ENCODE measurements at regions not wholly inside any gene's neighbourhood (a gene's known extent, or its start where the extent isn't known, plus 50 kb on each side); places are given as distances from the start of the nearest gene placed in this dataset.

- intact Hi-C loops (cut with micrococcal nuclease), result no loop called here
These were observed 344.1 kb upstream of the WWC1 start for GRCh38 chr5:167947306-167947705.

GRCh38 chr5:167948251-167948650, 343.2 kb upstream of the WWC1 start:
- intact Hi-C loops (cut with micrococcal nuclease), result no loop called here

GRCh38 chr5:167949435-167949834, 342.0 kb upstream of the WWC1 start:
- intact Hi-C loops (cut with micrococcal nuclease), result no loop called here

- intact Hi-C loops (cut with micrococcal nuclease), result no loop called here
These were observed 341.2 kb upstream of the WWC1 start for GRCh38 chr5:167950126-167950721.

- intact Hi-C loops (cut with micrococcal nuclease), result no loop called here
These were observed 340.3 kb upstream of the WWC1 start for GRCh38 chr5:167951116-167951515.

- intact Hi-C loops (cut with micrococcal nuclease), result no loop called here
These were observed 339.0 kb upstream of the WWC1 start for GRCh38 chr5:167952278-167952995.

GRCh38 chr5:167953151-167953798, 338.2 kb upstream of the WWC1 start:
- intact Hi-C loops (cut with micrococcal nuclease), result no loop called here

- intact Hi-C loops (cut with micrococcal nuclease), result no loop called here
These were observed 329.7 kb upstream of the WWC1 start for GRCh38 chr5:167961731-167962130.

- intact Hi-C loops (cut with micrococcal nuclease), result no loop called here
These were observed 326.9 kb upstream of the WWC1 start for GRCh38 chr5:167964529-167964928.

GRCh38 chr5:167965710-167966109, 325.7 kb upstream of the WWC1 start:
- intact Hi-C loops (cut with micrococcal nuclease), result no loop called here

GRCh38 chr5:167966979-167967378, 324.5 kb upstream of the WWC1 start:
- intact Hi-C loops (cut with micrococcal nuclease), result no loop called here

- intact Hi-C loops (cut with micrococcal nuclease), result no loop called here
These were observed 323.8 kb upstream of the WWC1 start for GRCh38 chr5:167967494-167968177.

- intact Hi-C loops (cut with micrococcal nuclease), result no loop called here
These were observed 322.6 kb upstream of the WWC1 start for GRCh38 chr5:167968837-167969236.

- intact Hi-C loops (cut with micrococcal nuclease), result no loop called here
These were observed 321.4 kb upstream of the WWC1 start for GRCh38 chr5:167969998-167970397.

- intact Hi-C loops (cut with micrococcal nuclease), result no loop called here
These were observed 319.7 kb upstream of the WWC1 start for GRCh38 chr5:167971706-167972105.

- intact Hi-C loops (cut with micrococcal nuclease), result no loop called here
These were observed 318.3 kb upstream of the WWC1 start for GRCh38 chr5:167973126-167973525.

- intact Hi-C loops (cut with micrococcal nuclease), result no loop called here
These were observed 306.5 kb upstream of the WWC1 start for GRCh38 chr5:167984951-167985350.

- intact Hi-C loops (cut with micrococcal nuclease), result no loop called here
These were observed 306.1 kb upstream of the WWC1 start for GRCh38 chr5:167985373-167985772.

- intact Hi-C loops (cut with micrococcal nuclease), result no loop called here
These were observed 303.8 kb upstream of the WWC1 start for GRCh38 chr5:167987490-167988280.

- intact Hi-C loops (cut with micrococcal nuclease), result no loop called here
These were observed 298.6 kb upstream of the WWC1 start for GRCh38 chr5:167992868-167993267.

GRCh38 chr5:167993771-167994170, 297.7 kb upstream of the WWC1 start:
- intact Hi-C loops (cut with micrococcal nuclease), result no loop called here

Measured in T-helper 1 cell treated with Interleukin-12 subunit alpha and Interleukin-12 subunit beta and Interleukin-4 antibody, amounts not matched to agents 30 ng/mL and 1 ng/mL, for 36 hours (primary cell).